ENCODE measurements at regions not wholly inside any gene's neighbourhood (a gene's known extent, or its start where the extent isn't known, plus 50 kb on each side); places are given as distances from the start of the nearest gene placed in this dataset.

DNA sequence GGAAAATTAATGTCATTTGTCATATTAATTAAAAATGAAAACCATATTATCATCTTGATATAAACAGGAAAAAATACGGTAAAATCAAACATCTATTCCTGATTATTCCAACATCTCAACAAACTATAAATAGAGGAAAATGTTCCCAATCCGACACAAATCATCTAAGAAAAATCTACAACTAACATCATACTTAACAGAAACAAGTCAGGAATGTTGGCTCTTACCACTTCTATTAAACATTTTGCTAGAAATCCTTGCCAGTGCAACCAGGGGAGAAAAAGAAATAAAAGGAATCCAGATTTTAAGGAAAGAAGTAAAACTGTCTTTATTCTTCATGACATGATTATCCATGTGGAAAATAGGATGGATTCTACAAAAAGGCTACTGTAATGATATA, 77.0 kb upstream of the IRF2BP2 start:
- Mint-ChIP-seq H3K9me3 (peaks cover 6% of the 10 kb centered on the region), H3K4me3 (no peak overlapping the region), H3K27ac (no peak overlapping the region), H3K36me3 (peaks cover 6% of the 10 kb centered on the region), H3K27me3 (no peaks in the 10 kb centered on the region), H3K4me1 (no peaks in the 10 kb centered on the region)
- DNase-seq, result no peak
- ATAC-seq (ENCODE audit: low read depth), result no peak
- POLR2A ChIA-PET, result no interaction called here

DNA sequence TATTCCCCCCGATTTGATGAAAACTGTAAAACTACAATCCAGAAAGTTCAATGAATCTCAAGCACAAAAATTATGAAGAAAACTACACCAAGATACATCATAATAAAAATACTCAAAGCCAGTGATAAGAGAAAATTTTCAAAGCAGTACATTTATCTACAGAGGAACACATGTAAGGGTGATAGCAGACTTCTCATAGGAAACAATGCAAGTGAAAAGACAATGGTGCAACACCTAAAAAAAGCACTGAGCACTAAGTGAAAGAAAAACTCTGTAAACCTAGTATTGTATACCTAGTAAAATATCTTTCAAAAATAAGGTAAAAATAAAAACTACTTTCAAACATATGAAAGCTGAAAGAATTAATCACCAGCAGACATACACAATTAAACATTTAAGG, 76.1 kb upstream of the IRF2BP2 start:
- POLR2A ChIA-PET, result no interaction called here

GRCh38 chr1:234684856-234685255, 74.9 kb upstream of the IRF2BP2 start:
- no peaks in the 10 kb centered on the region for H3K4me1 Mint-ChIP-seq
- ATAC-seq (ENCODE audit: low read depth), result no peak
- no peak overlapping the region for H3K4me3 Mint-ChIP-seq
- POLR2A ChIA-PET, result no interaction called here
- H3K9me3 Mint-ChIP-seq, result peaks cover 6% of the 10 kb centered on the region
- DNase-seq, result no peak
- no peak overlapping the region for H3K27ac Mint-ChIP-seq
- peaks cover 6% of the 10 kb centered on the region for H3K36me3 Mint-ChIP-seq
- H3K27me3 Mint-ChIP-seq, result no peaks in the 10 kb centered on the region

More for the DNA sequence above, 76.1 kb upstream of the IRF2BP2 start:
- Mint-ChIP-seq H3K9me3 (peaks cover 6% of the 10 kb centered on the region), H3K36me3 (peaks cover 6% of the 10 kb centered on the region), H3K4me1 (no peaks in the 10 kb centered on the region), H3K4me3 (no peak overlapping the region), H3K27ac (no peak overlapping the region), H3K27me3 (no peaks in the 10 kb centered on the region)
- ATAC-seq (ENCODE audit: low read depth) (no peak), DNase-seq (no peak)

GRCh38 chr1:234683861-234684632, 74.1 kb upstream of the IRF2BP2 start:
- ATAC-seq (ENCODE audit: low read depth) (no peak), DNase-seq (no peak)
- H3K27me3 Mint-ChIP-seq, result no peaks in the 10 kb centered on the region
- POLR2A ChIA-PET, result no interaction called here
- peaks cover 6% of the 10 kb centered on the region for H3K9me3 Mint-ChIP-seq
- peaks cover 6% of the 10 kb centered on the region for H3K36me3 Mint-ChIP-seq
- no peaks in the 10 kb centered on the region for H3K4me1 Mint-ChIP-seq
- H3K4me3 Mint-ChIP-seq, result no peak overlapping the region
- no peak overlapping the region for H3K27ac Mint-ChIP-seq

DNA sequence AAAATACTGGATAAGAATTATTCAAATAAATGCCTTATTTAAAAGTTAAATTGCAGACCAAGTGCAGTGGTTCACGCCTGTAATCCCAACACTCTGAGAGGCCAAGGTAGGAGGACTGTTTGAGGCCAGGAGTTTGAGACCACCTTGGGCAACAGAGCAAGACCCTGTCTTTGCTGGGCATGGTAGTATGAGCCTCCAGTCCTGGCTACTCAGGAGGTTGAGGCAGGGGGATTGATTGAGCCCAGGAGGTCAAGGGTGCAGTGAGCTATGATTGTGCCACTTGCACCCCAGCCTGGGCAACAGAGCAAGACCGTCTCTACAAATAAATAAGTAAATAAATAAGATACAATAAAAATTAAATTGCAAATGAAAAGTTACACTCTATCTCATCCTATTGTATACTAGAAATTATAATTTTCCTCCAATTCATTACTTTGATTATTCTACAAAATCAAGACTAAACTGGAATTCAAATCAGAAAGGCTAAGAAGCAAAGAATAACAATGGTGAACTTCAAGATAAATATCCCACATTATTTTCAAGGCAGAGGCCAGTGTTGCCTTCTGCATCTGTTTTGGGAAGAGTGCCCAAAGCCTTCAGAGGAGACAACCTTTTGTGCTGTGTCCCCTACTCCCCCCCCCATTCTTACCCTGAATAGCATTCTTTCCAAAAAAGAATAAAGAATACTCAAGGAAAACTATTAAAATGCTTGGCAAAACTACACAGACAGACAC, 73.3 kb upstream of the IRF2BP2 start:
- H3K27me3 Mint-ChIP-seq, result peaks cover 2% of the 10 kb centered on the region
- POLR2A ChIA-PET, result no interaction called here
- H3K27ac Mint-ChIP-seq, result no peak overlapping the region
- H3K36me3 Mint-ChIP-seq, result peaks cover 6% of the 10 kb centered on the region
- no peak overlapping the region for H3K4me3 Mint-ChIP-seq
- no peak for DNase-seq
- peaks cover 6% of the 10 kb centered on the region for H3K9me3 Mint-ChIP-seq
- ATAC-seq (ENCODE audit: low read depth), result no peak
- H3K4me1 Mint-ChIP-seq, result no peaks in the 10 kb centered on the region

DNA sequence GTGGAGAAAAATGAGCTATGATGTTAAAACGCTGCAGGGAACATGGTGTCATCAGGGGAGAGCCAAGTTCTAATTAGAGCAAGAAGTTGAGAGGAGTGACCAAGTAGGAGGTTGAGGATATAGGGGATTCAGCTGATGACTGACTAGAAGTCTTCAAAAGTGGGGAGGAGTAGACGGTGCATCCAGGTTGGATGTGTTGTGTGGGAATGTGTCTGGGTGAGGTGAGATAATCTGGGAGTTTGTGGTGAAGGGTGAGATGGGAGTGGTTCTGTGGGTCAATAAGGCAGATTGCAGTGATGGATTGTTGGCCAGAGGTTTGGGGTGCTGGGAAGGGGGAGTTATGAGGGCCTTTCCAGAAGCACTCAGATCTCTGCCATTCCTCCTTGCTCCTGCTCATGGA, 72.0 kb upstream of the IRF2BP2 start:
- H3K9me3 Mint-ChIP-seq, result peaks cover 6% of the 10 kb centered on the region
- no peaks in the 10 kb centered on the region for H3K4me1 Mint-ChIP-seq
- ATAC-seq (ENCODE audit: low read depth), result no peak
- H3K27ac Mint-ChIP-seq, result no peak overlapping the region
- H3K36me3 Mint-ChIP-seq, result peaks cover 6% of the 10 kb centered on the region
- POLR2A ChIA-PET, result no interaction called here
- H3K4me3 Mint-ChIP-seq, result no peak overlapping the region
- DNase-seq, result no peak
- H3K27me3 Mint-ChIP-seq, result peaks cover 3% of the 10 kb centered on the region

GRCh38 chr1:234681065-234681464, 71.1 kb upstream of the IRF2BP2 start:
- POLR2A ChIA-PET, result no interaction called here
- Mint-ChIP-seq H3K36me3 (peaks cover 4% of the 10 kb centered on the region), H3K9me3 (peaks cover 4% of the 10 kb centered on the region), H3K4me1 (peaks cover 5% of the 10 kb centered on the region), H3K27ac (no peak overlapping the region), H3K27me3 (peaks cover 3% of the 10 kb centered on the region), H3K4me3 (no peak overlapping the region)
- DNase-seq, result no peak
- ATAC-seq (ENCODE audit: low read depth), result no peak

DNA sequence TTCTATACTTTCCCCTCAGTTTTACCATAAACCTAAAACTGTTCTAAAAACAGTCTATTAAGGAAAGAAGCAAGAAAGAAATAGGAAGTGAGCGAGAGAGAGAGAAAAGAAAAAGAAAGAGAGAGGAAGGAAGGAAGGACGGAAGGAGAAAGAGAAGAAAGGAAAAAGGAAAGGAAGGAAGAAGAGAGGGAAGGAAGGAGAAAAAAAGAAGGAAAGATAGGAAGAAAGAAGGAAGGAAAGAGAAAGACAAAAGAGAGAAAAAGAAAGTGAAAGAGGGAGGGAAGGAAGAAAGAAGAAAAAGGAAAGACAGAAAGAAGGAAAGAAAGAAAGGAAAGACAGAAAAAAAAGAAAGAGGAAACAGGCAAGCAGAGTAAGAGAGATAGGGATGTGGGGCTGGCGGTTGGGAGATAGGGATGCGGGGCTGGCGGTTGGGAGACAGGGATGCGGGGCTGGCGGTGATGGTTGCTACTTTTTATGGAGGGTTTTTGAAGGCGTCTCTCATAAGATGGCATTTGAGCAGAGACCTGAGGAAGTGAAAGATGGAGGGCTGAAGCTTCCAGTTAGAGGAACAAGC, 70.4 kb upstream of the IRF2BP2 start:
- Mint-ChIP-seq H3K4me3 (no peak overlapping the region), H3K9me3 (peaks cover under 1% of the 10 kb centered on the region), H3K4me1 (peaks cover 10% of the 10 kb centered on the region), H3K27ac (no peak overlapping the region), H3K27me3 (peaks cover 3% of the 10 kb centered on the region), H3K36me3 (no peaks in the 10 kb centered on the region)
- no peak for ATAC-seq (ENCODE audit: low read depth)
- no peak for DNase-seq
- POLR2A ChIA-PET, result no interaction called here

- no peaks in the 10 kb centered on the region for H3K36me3 Mint-ChIP-seq
- peak; percentile 59 for DNase-seq
- no peaks in the 10 kb centered on the region for H3K9me3 Mint-ChIP-seq
- H3K4me3 Mint-ChIP-seq, result peak overlapping the region; percentile 83
- peaks cover 6% of the 10 kb centered on the region for H3K27me3 Mint-ChIP-seq
- peaks cover 11% of the 10 kb centered on the region for H3K4me1 Mint-ChIP-seq
- ATAC-seq (ENCODE audit: low read depth), result peak; percentile 86
- peak overlapping the region; percentile 55 for H3K27ac Mint-ChIP-seq
- POLR2A ChIA-PET, result no interaction called here
Measured at GRCh38 chr1:234676103-234676594, 66.2 kb upstream of the IRF2BP2 start.

GRCh38 chr1:234675572-234675971, 65.6 kb upstream of the IRF2BP2 start:
- peaks cover 7% of the 10 kb centered on the region for H3K27me3 Mint-ChIP-seq
- POLR2A ChIA-PET, result no interaction called here
- DNase-seq (no peak), ATAC-seq (ENCODE audit: low read depth) (no peak)
- no peaks in the 10 kb centered on the region for H3K36me3 Mint-ChIP-seq
- peaks cover 11% of the 10 kb centered on the region for H3K4me1 Mint-ChIP-seq
- H3K9me3 Mint-ChIP-seq, result no peaks in the 10 kb centered on the region
- no peak overlapping the region for H3K27ac Mint-ChIP-seq
- H3K4me3 Mint-ChIP-seq, result peak overlapping the region; percentile 83

- Mint-ChIP-seq H3K36me3 (no peaks in the 10 kb centered on the region), H3K27ac (no peak overlapping the region), H3K4me1 (peaks cover 11% of the 10 kb centered on the region), H3K27me3 (peaks cover 7% of the 10 kb centered on the region), H3K4me3 (no peak overlapping the region), H3K9me3 (no peaks in the 10 kb centered on the region)
- DNase-seq (no peak), ATAC-seq (ENCODE audit: low read depth) (no peak)
- POLR2A ChIA-PET, result no interaction called here
Measured at GRCh38 chr1:234675006-234675405, 65.0 kb upstream of the IRF2BP2 start.

GRCh38 chr1:234674218-234674815, 64.3 kb upstream of the IRF2BP2 start:
- no peak for ATAC-seq (ENCODE audit: low read depth)
- POLR2A ChIA-PET, result no interaction called here
- no peak for DNase-seq
- Mint-ChIP-seq H3K4me3 (no peak overlapping the region), H3K27ac (no peak overlapping the region), H3K36me3 (no peaks in the 10 kb centered on the region), H3K9me3 (no peaks in the 10 kb centered on the region), H3K27me3 (peaks cover 7% of the 10 kb centered on the region), H3K4me1 (peaks cover 11% of the 10 kb centered on the region)

DNA sequence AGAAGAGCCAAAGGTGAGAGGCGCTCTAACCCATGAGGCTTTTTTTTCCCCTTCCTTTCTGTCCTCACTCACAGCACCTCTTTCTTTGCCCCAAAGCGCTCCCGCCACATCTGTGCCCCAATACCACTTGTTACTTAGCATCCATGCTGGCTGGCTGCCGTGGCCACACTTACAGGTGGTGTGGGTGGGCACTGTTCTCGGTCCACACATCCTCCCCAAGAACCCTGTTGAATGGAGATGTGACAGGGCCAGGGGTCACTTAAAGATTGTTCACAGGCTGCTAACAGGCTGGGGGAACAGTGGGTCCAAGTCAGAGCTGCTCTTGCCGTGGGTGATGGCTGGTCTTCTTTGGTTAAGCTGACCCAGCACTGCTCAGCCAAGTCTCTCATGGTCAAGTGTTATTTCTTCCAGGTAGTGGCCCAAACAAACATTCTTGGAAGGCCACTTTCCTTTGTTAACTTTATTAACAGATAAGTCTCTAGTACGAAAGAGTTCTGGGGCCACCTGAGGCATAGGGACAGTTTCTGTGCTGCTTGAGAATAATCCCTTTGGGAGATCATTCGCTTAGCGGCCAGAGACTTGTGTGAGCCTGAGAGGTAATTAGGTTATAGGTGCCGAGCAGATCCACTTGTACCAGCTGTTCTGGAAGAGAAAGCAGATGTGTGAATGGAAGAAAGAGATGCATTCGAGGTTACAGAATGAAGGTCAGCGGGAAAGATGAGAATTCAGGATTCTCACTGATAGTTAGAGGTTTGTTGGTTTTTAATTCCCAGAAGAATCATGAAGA, 62.6 kb upstream of the IRF2BP2 start:
- no peak overlapping the region for H3K27ac Mint-ChIP-seq
- H3K27me3 Mint-ChIP-seq, result peaks cover 4% of the 10 kb centered on the region
- POLR2A ChIA-PET, result no interaction called here

More for the DNA sequence above, 62.6 kb upstream of the IRF2BP2 start:
- H3K4me3 Mint-ChIP-seq, result no peak overlapping the region
- H3K36me3 Mint-ChIP-seq, result peaks cover 2% of the 10 kb centered on the region
- peaks cover 11% of the 10 kb centered on the region for H3K4me1 Mint-ChIP-seq
- peaks cover 5% of the 10 kb centered on the region for H3K9me3 Mint-ChIP-seq
- DNase-seq, result no peak
- ATAC-seq (ENCODE audit: low read depth), result no peak
